ENCODE measurements at regions not wholly inside any gene's neighbourhood (a gene's known extent, or its start where the extent isn't known, plus 50 kb on each side); places are given as distances from the start of the nearest gene placed in this dataset.

- Histone ChIP-seq H3K27ac (ENCODE audit: low read depth in 2 of 2, low read length in 2 of 2) (no peak overlapping the region), H3K36me3 (ENCODE audit: control insufficient read depth in 2 of 2, insufficient read depth in 2 of 2, low read length in 2 of 2) (no peaks in the 10 kb centered on the region), H3K27me3 (ENCODE audit: control insufficient read depth in 2 of 2, insufficient read depth in 2 of 2, low read length in 2 of 2) (no peaks in the 10 kb centered on the region), H3K9ac (ENCODE audit: low read depth in 1 of 2, low read length in 2 of 2) (no peak overlapping the region), H3K4me3 (ENCODE audit: low read length in 2 of 2) (no peak overlapping the region), H3K4me1 (ENCODE audit: control insufficient read depth in 2 of 2, insufficient read depth in 2 of 2, low read length in 2 of 2) (no peaks in the 10 kb centered on the region), H3K9me3 (ENCODE audit: control insufficient read depth in 2 of 2, low read length in 2 of 2) (no peaks in the 10 kb centered on the region)
These were observed 440.9 kb downstream of the RFC3 start for GRCh38 chr13:34258646-34259386.

GRCh38 chr13:34263681-34264080 lies 445.7 kb downstream of the RFC3 start:
- no peaks in the 10 kb centered on the region for H3K36me3 ChIP-seq (ENCODE audit: control insufficient read depth in 2 of 2, insufficient read depth in 2 of 2, low read length in 2 of 2)

GRCh38 chr13:34265046-34265679 lies 447.2 kb downstream of the RFC3 start:
- Histone ChIP-seq H3K36me3 (ENCODE audit: control insufficient read depth in 2 of 2, insufficient read depth in 2 of 2, low read length in 2 of 2) (no peaks in the 10 kb centered on the region), H3K4me3 (ENCODE audit: low read length in 2 of 2) (no peak overlapping the region), H3K4me1 (ENCODE audit: control insufficient read depth in 2 of 2, insufficient read depth in 2 of 2, low read length in 2 of 2) (no peaks in the 10 kb centered on the region), H3K9me3 (ENCODE audit: control insufficient read depth in 2 of 2, low read length in 2 of 2) (no peaks in the 10 kb centered on the region), H3K27ac (ENCODE audit: low read depth in 2 of 2, low read length in 2 of 2) (no peak overlapping the region), H3K27me3 (ENCODE audit: control insufficient read depth in 2 of 2, insufficient read depth in 2 of 2, low read length in 2 of 2) (no peaks in the 10 kb centered on the region), H3K9ac (ENCODE audit: low read depth in 1 of 2, low read length in 2 of 2) (no peak overlapping the region)

More at GRCh38 chr13:34263681-34264080, 445.7 kb downstream of the RFC3 start:
- H3K9ac ChIP-seq (ENCODE audit: low read depth in 1 of 2, low read length in 2 of 2): no peak overlapping the region
- H3K27me3 ChIP-seq (ENCODE audit: control insufficient read depth in 2 of 2, insufficient read depth in 2 of 2, low read length in 2 of 2): no peaks in the 10 kb centered on the region
- no peaks in the 10 kb centered on the region for H3K4me1 ChIP-seq (ENCODE audit: control insufficient read depth in 2 of 2, insufficient read depth in 2 of 2, low read length in 2 of 2)
- no peaks in the 10 kb centered on the region for H3K9me3 ChIP-seq (ENCODE audit: control insufficient read depth in 2 of 2, low read length in 2 of 2)
- no peak overlapping the region for H3K27ac ChIP-seq (ENCODE audit: low read depth in 2 of 2, low read length in 2 of 2)
- no peak overlapping the region for H3K4me3 ChIP-seq (ENCODE audit: low read length in 2 of 2)

- Histone ChIP-seq H3K27me3 (ENCODE audit: control insufficient read depth in 2 of 2, insufficient read depth in 2 of 2, low read length in 2 of 2) (no peaks in the 10 kb centered on the region), H3K36me3 (ENCODE audit: control insufficient read depth in 2 of 2, insufficient read depth in 2 of 2, low read length in 2 of 2) (no peaks in the 10 kb centered on the region), H3K27ac (ENCODE audit: low read depth in 2 of 2, low read length in 2 of 2) (no peak overlapping the region), H3K4me1 (ENCODE audit: control insufficient read depth in 2 of 2, insufficient read depth in 2 of 2, low read length in 2 of 2) (peaks cover 0 to 2% of the 10 kb centered on the region in 2 donors), H3K9ac (ENCODE audit: low read depth in 1 of 2, low read length in 2 of 2) (no peak overlapping the region), H3K9me3 (ENCODE audit: control insufficient read depth in 2 of 2, low read length in 2 of 2) (no peaks in the 10 kb centered on the region), H3K4me3 (ENCODE audit: low read length in 2 of 2) (no peak overlapping the region)
These were observed 458.8 kb downstream of the RFC3 start for GRCh38 chr13:34276764-34277163.

- no peaks in the 10 kb centered on the region for H3K36me3 ChIP-seq (ENCODE audit: control insufficient read depth in 2 of 2, insufficient read depth in 2 of 2, low read length in 2 of 2)
- H3K27ac ChIP-seq (ENCODE audit: low read depth in 2 of 2, low read length in 2 of 2): no peak overlapping the region
- H3K9me3 ChIP-seq (ENCODE audit: control insufficient read depth in 2 of 2, low read length in 2 of 2): no peaks in the 10 kb centered on the region
- H3K9ac ChIP-seq (ENCODE audit: low read depth in 1 of 2, low read length in 2 of 2): no peak overlapping the region
- no peaks in the 10 kb centered on the region for H3K27me3 ChIP-seq (ENCODE audit: control insufficient read depth in 2 of 2, insufficient read depth in 2 of 2, low read length in 2 of 2)
- no peak overlapping the region for H3K4me3 ChIP-seq (ENCODE audit: low read length in 2 of 2)
- peaks cover 0 to 2% of the 10 kb centered on the region in 2 donors for H3K4me1 ChIP-seq (ENCODE audit: control insufficient read depth in 2 of 2, insufficient read depth in 2 of 2, low read length in 2 of 2)
These were observed 460.0 kb downstream of the RFC3 start for GRCh38 chr13:34277936-34278335.

- no peak overlapping the region for H3K9ac ChIP-seq (ENCODE audit: low read depth in 1 of 2, low read length in 2 of 2)
- peaks cover 0 to 2% of the 10 kb centered on the region in 2 donors for H3K4me1 ChIP-seq (ENCODE audit: control insufficient read depth in 2 of 2, insufficient read depth in 2 of 2, low read length in 2 of 2)
- no peaks in the 10 kb centered on the region for H3K9me3 ChIP-seq (ENCODE audit: control insufficient read depth in 2 of 2, low read length in 2 of 2)
- no peak overlapping the region for H3K4me3 ChIP-seq (ENCODE audit: low read length in 2 of 2)
- no peak overlapping the region for H3K27ac ChIP-seq (ENCODE audit: low read depth in 2 of 2, low read length in 2 of 2)
- no peaks in the 10 kb centered on the region for H3K27me3 ChIP-seq (ENCODE audit: control insufficient read depth in 2 of 2, insufficient read depth in 2 of 2, low read length in 2 of 2)
- no peaks in the 10 kb centered on the region for H3K36me3 ChIP-seq (ENCODE audit: control insufficient read depth in 2 of 2, insufficient read depth in 2 of 2, low read length in 2 of 2)
These were observed 460.8 kb downstream of the RFC3 start for GRCh38 chr13:34278780-34279179.

GRCh38 chr13:34290661-34291060 lies 472.7 kb downstream of the RFC3 start:
- Histone ChIP-seq H3K9ac (ENCODE audit: low read depth in 1 of 2, low read length in 2 of 2) (no peak overlapping the region), H3K4me3 (ENCODE audit: low read length in 2 of 2) (no peak overlapping the region), H3K4me1 (ENCODE audit: control insufficient read depth in 2 of 2, insufficient read depth in 2 of 2, low read length in 2 of 2) (no peaks in the 10 kb centered on the region), H3K27me3 (ENCODE audit: control insufficient read depth in 2 of 2, insufficient read depth in 2 of 2, low read length in 2 of 2) (no peaks in the 10 kb centered on the region), H3K36me3 (ENCODE audit: control insufficient read depth in 2 of 2, insufficient read depth in 2 of 2, low read length in 2 of 2) (no peaks in the 10 kb centered on the region), H3K9me3 (ENCODE audit: control insufficient read depth in 2 of 2, low read length in 2 of 2) (no peaks in the 10 kb centered on the region), H3K27ac (ENCODE audit: low read depth in 2 of 2, low read length in 2 of 2) (no peak overlapping the region)

- H3K9ac ChIP-seq (ENCODE audit: low read depth in 1 of 2, low read length in 2 of 2): no peak overlapping the region
- H3K27me3 ChIP-seq (ENCODE audit: control insufficient read depth in 2 of 2, insufficient read depth in 2 of 2, low read length in 2 of 2): no peaks in the 10 kb centered on the region
- no peaks in the 10 kb centered on the region for H3K9me3 ChIP-seq (ENCODE audit: control insufficient read depth in 2 of 2, low read length in 2 of 2)
- H3K27ac ChIP-seq (ENCODE audit: low read depth in 2 of 2, low read length in 2 of 2): no peak overlapping the region
- H3K4me3 ChIP-seq (ENCODE audit: low read length in 2 of 2): no peak overlapping the region
- H3K4me1 ChIP-seq (ENCODE audit: control insufficient read depth in 2 of 2, insufficient read depth in 2 of 2, low read length in 2 of 2): no peaks in the 10 kb centered on the region
- H3K36me3 ChIP-seq (ENCODE audit: control insufficient read depth in 2 of 2, insufficient read depth in 2 of 2, low read length in 2 of 2): no peaks in the 10 kb centered on the region
These were observed 476.7 kb downstream of the RFC3 start for GRCh38 chr13:34294483-34295129.

GRCh38 chr13:34300559-34300958 lies 482.6 kb downstream of the RFC3 start:
- Histone ChIP-seq H3K27me3 (ENCODE audit: control insufficient read depth in 2 of 2, insufficient read depth in 2 of 2, low read length in 2 of 2) (no peaks in the 10 kb centered on the region), H3K4me1 (ENCODE audit: control insufficient read depth in 2 of 2, insufficient read depth in 2 of 2, low read length in 2 of 2) (no peaks in the 10 kb centered on the region), H3K4me3 (ENCODE audit: low read length in 2 of 2) (no peak overlapping the region), H3K27ac (ENCODE audit: low read depth in 2 of 2, low read length in 2 of 2) (no peak overlapping the region), H3K36me3 (ENCODE audit: control insufficient read depth in 2 of 2, insufficient read depth in 2 of 2, low read length in 2 of 2) (no peaks in the 10 kb centered on the region), H3K9ac (ENCODE audit: low read depth in 1 of 2, low read length in 2 of 2) (no peak overlapping the region), H3K9me3 (ENCODE audit: control insufficient read depth in 2 of 2, low read length in 2 of 2) (no peaks in the 10 kb centered on the region)

- Histone ChIP-seq H3K9ac (ENCODE audit: low read depth in 1 of 2, low read length in 2 of 2) (no peak overlapping the region), H3K36me3 (ENCODE audit: control insufficient read depth in 2 of 2, insufficient read depth in 2 of 2, low read length in 2 of 2) (no peaks in the 10 kb centered on the region), H3K4me1 (ENCODE audit: control insufficient read depth in 2 of 2, insufficient read depth in 2 of 2, low read length in 2 of 2) (no peaks in the 10 kb centered on the region), H3K27me3 (ENCODE audit: control insufficient read depth in 2 of 2, insufficient read depth in 2 of 2, low read length in 2 of 2) (no peaks in the 10 kb centered on the region), H3K4me3 (ENCODE audit: low read length in 2 of 2) (no peak overlapping the region), H3K27ac (ENCODE audit: low read depth in 2 of 2, low read length in 2 of 2) (no peak overlapping the region), H3K9me3 (ENCODE audit: control insufficient read depth in 2 of 2, low read length in 2 of 2) (no peaks in the 10 kb centered on the region)
These were observed 484.6 kb downstream of the RFC3 start for GRCh38 chr13:34302596-34302995.

All from mucosa of rectum (tissue), 2 donors.